Smooth muscle cell (in vitro differentiated cells): ENCODE measurements at regions not wholly inside any gene's neighbourhood (a gene's known extent, or its start where the extent isn't known, plus 50 kb on each side); places are given as distances from the start of the nearest gene placed in this dataset.

Experiments used
- DNase-seq: peaks from one replicate; lab custom pipeline; 2025; ENCODE audit not compliant: unreplicated experiment; lab: John Stamatoyannopoulos, UW
- H2AFZ ChIP-seq: fragments of 200-600 bp; sonication (generic); 2 replicates; pipeline ENCODE4 v1.6.0; 2016; ENCODE audit warnings: antibody characterized with exemption, low read depth, mild to moderate bottlenecking
- H3F3A ChIP-seq: fragments of 200-600 bp; sonication (generic); 2 replicates; pipeline ENCODE4 v1.6.0; 2017; ENCODE audit warnings: antibody characterized with exemption, low read depth
- H3K27ac ChIP-seq: fragments of 200-600 bp; sonication (generic); 2 replicates; pipeline ENCODE4 v1.5.1; 2016; ENCODE audit warnings: low read depth, mild to moderate bottlenecking
- H3K27me3 ChIP-seq: fragments of 200-600 bp; sonication (generic); 2 replicates; pipeline ENCODE4 v1.6.1; 2016; ENCODE audit warnings: low read depth, mild to moderate bottlenecking
- H3K36me3 ChIP-seq: fragments of 200-600 bp; sonication (generic); 2 replicates; pipeline ENCODE4 v1.5.1; 2016; ENCODE audit warnings: low read depth
- H3K4me1 ChIP-seq: fragments of 200-600 bp; sonication (generic); 2 replicates; pipeline ENCODE4 v1.5.1; 2016; ENCODE audit warnings: low read depth
- H3K4me2 ChIP-seq: fragments of 200-600 bp; sonication (generic); 2 replicates; pipeline ENCODE4 v1.6.0; 2016; ENCODE audit warnings: mild to moderate bottlenecking
- H3K4me3 ChIP-seq: fragments of 200-600 bp; sonication (generic); 2 replicates; pipeline ENCODE4 v1.5.1; 2016; ENCODE audit warnings: mild to moderate bottlenecking
- H3K79me2 ChIP-seq: fragments of 200-600 bp; sonication (generic); 2 replicates; pipeline ENCODE4 v1.6.0; 2016; ENCODE audit warnings: low read depth, mild to moderate bottlenecking
- H3K9ac ChIP-seq: fragments of 200-600 bp; sonication (generic); 2 replicates; pipeline ENCODE4 v1.6.0; 2016; ENCODE audit warnings: low read depth
- H3K9me3 ChIP-seq: fragments of 200-600 bp; sonication (generic); replicated peaks from 2 replicates; pipeline ENCODE4 v1.5.1; 2016; ENCODE audit warnings: low read depth
- H4K20me1 ChIP-seq: fragments of 200-600 bp; sonication (generic); 2 replicates; pipeline ENCODE4 v1.6.0; 2016; ENCODE audit warnings: low read depth
- WGBS: methylation state at CpG from one replicate; pipeline ENCODE4 v1.1.7; 2016; ENCODE audit warnings: low lambda C conversion rate; 5-methylcytosine and 5-hydroxymethylcytosine counted together
- TF ChIP-seq, protein P1 (sequence below): fragments of 200-600 bp; sonication (generic); IDR thresholded peaks from 2 replicates; pipeline ENCODE4 v1.5.1; 2017; ENCODE audit warnings: borderline replicate concordance, mild to moderate bottlenecking, antibody characterized with exemption; ENCODE audit not compliant: insufficient read depth, poor library complexity, severe bottlenecking

DNA sequence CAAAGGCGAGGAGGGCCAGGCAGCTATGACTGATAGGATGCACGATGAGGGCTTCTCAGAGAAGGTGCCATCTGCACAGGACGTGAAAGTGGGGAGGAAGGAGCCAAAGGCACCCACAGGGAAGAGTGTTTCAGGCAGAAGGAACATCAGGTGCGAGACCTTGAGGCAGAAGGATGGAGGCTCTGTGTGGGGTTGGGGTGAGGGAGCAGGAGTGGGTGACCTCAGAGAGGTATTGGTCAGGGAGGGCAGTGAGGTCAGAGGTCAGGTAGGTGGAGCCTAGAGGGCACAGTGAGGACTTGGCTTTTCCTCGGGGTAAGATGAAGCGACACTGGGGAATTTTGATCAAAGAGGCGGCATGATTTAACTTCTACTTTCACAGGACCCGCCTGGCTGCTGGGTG is 64.7 kb upstream of the XPA start:
- Histone ChIP-seq H3K27ac (no peak overlapping the region), H3K36me3 (no peaks in the 10 kb centered on the region), H3K4me1 (no peaks in the 10 kb centered on the region), H4K20me1 (no peaks in the 10 kb centered on the region), H3K79me2 (no peaks in the 10 kb centered on the region), H3K9ac (no peak overlapping the region), H3K27me3 (peaks cover 47% of the 10 kb centered on the region), H3K4me3 (no peak overlapping the region), H3K4me2 (no peak overlapping the region), H3F3A (no peaks in the 10 kb centered on the region), H2AFZ (no peak overlapping the region), H3K9me3 (no peaks in the 10 kb centered on the region)
- TF ChIP-seq, protein P1, sequence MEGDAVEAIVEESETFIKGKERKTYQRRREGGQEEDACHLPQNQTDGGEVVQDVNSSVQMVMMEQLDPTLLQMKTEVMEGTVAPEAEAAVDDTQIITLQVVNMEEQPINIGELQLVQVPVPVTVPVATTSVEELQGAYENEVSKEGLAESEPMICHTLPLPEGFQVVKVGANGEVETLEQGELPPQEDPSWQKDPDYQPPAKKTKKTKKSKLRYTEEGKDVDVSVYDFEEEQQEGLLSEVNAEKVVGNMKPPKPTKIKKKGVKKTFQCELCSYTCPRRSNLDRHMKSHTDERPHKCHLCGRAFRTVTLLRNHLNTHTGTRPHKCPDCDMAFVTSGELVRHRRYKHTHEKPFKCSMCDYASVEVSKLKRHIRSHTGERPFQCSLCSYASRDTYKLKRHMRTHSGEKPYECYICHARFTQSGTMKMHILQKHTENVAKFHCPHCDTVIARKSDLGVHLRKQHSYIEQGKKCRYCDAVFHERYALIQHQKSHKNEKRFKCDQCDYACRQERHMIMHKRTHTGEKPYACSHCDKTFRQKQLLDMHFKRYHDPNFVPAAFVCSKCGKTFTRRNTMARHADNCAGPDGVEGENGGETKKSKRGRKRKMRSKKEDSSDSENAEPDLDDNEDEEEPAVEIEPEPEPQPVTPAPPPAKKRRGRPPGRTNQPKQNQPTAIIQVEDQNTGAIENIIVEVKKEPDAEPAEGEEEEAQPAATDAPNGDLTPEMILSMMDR, result no peak
- 89% methylated on average over 8 of the region's 8 CpGs for WGBS
- no peak for DNase-seq

GRCh38 chr9:97763874-97764273 is 66.7 kb upstream of the XPA start:
- no peaks in the 10 kb centered on the region for H3F3A ChIP-seq
- H3K9me3 ChIP-seq, result no peaks in the 10 kb centered on the region
- no peaks in the 10 kb centered on the region for H3K79me2 ChIP-seq
- DNase-seq, result no peak
- H4K20me1 ChIP-seq, result no peaks in the 10 kb centered on the region
- no peak overlapping the region for H3K4me2 ChIP-seq
- peaks cover 35% of the 10 kb centered on the region for H3K27me3 ChIP-seq
- TF ChIP-seq, protein P1, result no peak
- H3K4me3 ChIP-seq, result no peak overlapping the region
- no peaks in the 10 kb centered on the region for H3K4me1 ChIP-seq
- no peak overlapping the region for H2AFZ ChIP-seq
- no peaks in the 10 kb centered on the region for H3K36me3 ChIP-seq
- no peak overlapping the region for H3K27ac ChIP-seq
- 82% methylated on average over 4 of the region's 4 CpGs for WGBS
- H3K9ac ChIP-seq, result no peak overlapping the region

DNA sequence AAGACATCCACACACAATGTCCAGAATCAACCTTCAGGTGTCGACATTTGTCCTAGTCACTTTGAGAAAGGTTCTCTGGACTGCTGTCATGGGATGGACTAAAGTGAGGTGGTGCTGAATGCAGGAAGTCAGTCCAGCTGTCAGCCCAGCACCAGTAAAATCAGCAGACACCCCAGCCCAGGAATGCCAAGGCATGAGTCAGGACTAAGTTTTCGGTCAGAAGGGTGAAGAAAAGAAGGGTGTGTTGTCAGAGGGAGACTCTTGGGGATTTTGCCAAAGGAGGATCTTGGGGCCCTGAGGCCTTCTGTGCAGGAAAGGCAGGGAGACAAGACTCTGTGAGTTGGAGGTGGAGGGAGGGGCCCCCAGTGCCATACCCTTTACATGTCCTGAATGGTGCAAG is 69.0 kb upstream of the XPA start:
- DNase-seq, result no peak
- no peaks in the 10 kb centered on the region for H3K79me2 ChIP-seq
- H3K9ac ChIP-seq, result no peak overlapping the region
- no peak overlapping the region for H3K4me3 ChIP-seq
- H3K27me3 ChIP-seq, result peaks cover 25% of the 10 kb centered on the region
- no peak overlapping the region for H3K4me2 ChIP-seq
- WGBS, result 48% methylated on average over 2 of the region's 2 CpGs
- H3F3A ChIP-seq, result no peaks in the 10 kb centered on the region
- H3K9me3 ChIP-seq, result no peaks in the 10 kb centered on the region
- H2AFZ ChIP-seq, result no peak overlapping the region
- H3K36me3 ChIP-seq, result no peaks in the 10 kb centered on the region
- TF ChIP-seq, protein P1, result no peak
- no peak overlapping the region for H3K27ac ChIP-seq
- H4K20me1 ChIP-seq, result no peaks in the 10 kb centered on the region
- H3K4me1 ChIP-seq, result peaks cover 6% of the 10 kb centered on the region

DNA sequence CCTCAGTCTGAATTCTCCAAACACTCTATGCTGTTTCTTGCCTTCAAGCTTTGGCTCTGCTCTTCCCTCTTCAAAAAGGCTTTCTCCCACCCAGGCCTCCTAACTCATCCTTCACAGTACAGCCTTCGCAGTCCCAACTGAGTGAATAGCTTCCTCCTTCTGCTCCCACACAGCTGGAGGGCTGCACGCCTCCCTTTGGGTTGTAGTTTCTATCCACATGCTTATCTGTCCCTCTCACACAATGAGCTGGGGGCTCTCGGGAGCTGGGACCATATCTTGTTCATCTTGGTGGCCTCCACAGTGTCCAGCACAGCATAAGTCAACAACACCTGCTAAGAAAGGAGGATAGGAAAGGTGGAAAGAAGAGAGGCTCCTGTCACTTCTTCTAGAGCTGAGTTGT is 69.5 kb upstream of the XPA start:
- WGBS, result 90% methylated on average over 3 of the region's 3 CpGs

More for the DNA sequence above, 69.5 kb upstream of the XPA start:
- Histone ChIP-seq H2AFZ (no peak overlapping the region), H3K9ac (no peak overlapping the region), H3K36me3 (no peaks in the 10 kb centered on the region), H4K20me1 (no peaks in the 10 kb centered on the region), H3F3A (no peaks in the 10 kb centered on the region), H3K27me3 (peaks cover 20% of the 10 kb centered on the region), H3K79me2 (no peaks in the 10 kb centered on the region), H3K4me3 (no peak overlapping the region), H3K4me1 (peaks cover 8% of the 10 kb centered on the region), H3K4me2 (no peak overlapping the region), H3K27ac (no peak overlapping the region), H3K9me3 (no peaks in the 10 kb centered on the region)
- TF ChIP-seq, protein P1, result no peak
- no peak for DNase-seq
